ENCODE measurements at regions not wholly inside any gene's neighbourhood (a gene's known extent, or its start where the extent isn't known, plus 50 kb on each side); places are given as distances from the start of the nearest gene placed in this dataset.

DNA sequence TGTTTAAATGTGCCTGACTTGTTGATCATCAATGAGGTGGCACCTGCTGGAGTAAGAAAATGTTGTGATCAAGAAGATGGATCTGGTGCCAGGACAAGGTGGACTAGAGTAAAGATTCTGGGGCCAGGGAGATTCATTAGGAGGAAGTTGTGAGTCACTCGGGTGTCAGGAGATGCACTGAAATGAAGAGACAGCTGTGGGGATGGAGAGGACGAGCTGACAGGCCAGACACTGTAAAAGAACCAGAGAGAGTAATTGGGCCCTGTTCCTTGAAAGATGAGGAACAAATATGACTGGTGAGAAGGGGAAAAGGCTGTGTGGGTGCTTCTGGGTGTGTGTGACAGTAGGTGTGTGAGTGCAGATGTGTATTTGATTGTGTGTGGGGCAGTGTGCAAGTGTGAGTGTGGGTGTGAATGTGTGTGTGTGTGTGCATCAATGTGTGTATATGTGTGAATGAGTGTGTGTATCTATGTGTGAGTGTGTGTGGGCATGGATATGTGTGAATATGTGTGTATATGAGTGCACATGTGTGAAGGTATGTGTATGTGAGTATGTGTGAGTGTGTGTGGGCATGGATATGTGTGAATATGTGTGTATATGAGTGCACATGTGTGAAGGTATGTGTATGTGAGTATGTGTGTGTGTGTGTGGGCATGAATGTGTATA, 260.5 kb downstream of the RFC3 start:
- Histone ChIP-seq H3K9me3 (ENCODE audit: low read length) (no peaks in the 10 kb centered on the region), H3K4me3 (ENCODE audit: low read length) (no peak overlapping the region), H3K27me3 (ENCODE audit: insufficient read depth, low read length) (no peaks in the 10 kb centered on the region), H2AFZ (ENCODE audit: low read depth, low read length) (no peak overlapping the region), H3K4me1 (ENCODE audit: insufficient read depth, low read length) (no peaks in the 10 kb centered on the region), H3K36me3 (ENCODE audit: insufficient read depth, low read length) (no peaks in the 10 kb centered on the region)

DNA sequence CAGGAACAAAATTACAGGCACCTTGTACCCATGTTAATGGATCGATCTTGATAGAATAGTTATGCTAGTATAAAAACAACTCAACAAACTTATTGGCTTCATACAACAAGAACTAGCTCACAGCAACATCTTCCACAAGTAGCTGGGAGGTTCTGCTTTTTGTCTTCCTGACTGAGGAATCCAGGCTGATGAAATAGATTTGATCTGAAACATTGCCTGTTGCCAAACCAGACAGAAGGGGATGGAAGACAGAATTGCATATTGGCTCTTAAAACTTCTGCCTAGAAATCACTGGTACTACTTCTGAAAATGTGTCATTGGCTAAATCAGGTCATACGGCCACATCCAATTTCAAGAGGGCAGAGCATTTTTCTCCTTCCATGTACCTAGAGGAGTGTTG, 267.3 kb downstream of the RFC3 start:
- H3K36me3 ChIP-seq (ENCODE audit: insufficient read depth, low read length): no peaks in the 10 kb centered on the region
- no peaks in the 10 kb centered on the region for H3K27me3 ChIP-seq (ENCODE audit: insufficient read depth, low read length)
- no peaks in the 10 kb centered on the region for H3K9me3 ChIP-seq (ENCODE audit: low read length)
- no peaks in the 10 kb centered on the region for H3K4me1 ChIP-seq (ENCODE audit: insufficient read depth, low read length)
- H3K4me3 ChIP-seq (ENCODE audit: low read length): no peak overlapping the region
- no peak overlapping the region for H2AFZ ChIP-seq (ENCODE audit: low read depth, low read length)

DNA sequence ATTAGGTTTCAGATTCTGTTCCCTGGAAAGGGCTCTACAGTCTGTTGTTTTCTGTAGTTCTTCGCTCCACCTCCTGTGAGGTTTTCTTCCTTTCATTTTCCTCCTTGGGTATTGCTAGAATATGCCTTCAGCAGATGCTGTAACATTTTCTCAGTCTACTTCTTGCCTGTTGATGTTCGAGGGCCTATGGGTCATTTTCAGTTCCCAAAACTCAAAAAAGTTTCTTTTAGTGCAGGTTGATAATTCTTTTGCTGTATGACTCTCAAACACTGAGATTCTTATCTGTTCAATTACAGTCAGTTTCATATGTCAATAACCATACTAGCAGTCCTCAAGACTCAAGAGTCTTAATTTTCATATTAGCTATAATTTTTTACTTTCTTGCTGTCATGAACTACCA, 268.3 kb downstream of the RFC3 start:
- H3K27me3 ChIP-seq (ENCODE audit: insufficient read depth, low read length): no peaks in the 10 kb centered on the region
- no peaks in the 10 kb centered on the region for H3K36me3 ChIP-seq (ENCODE audit: insufficient read depth, low read length)
- no peaks in the 10 kb centered on the region for H3K4me1 ChIP-seq (ENCODE audit: insufficient read depth, low read length)
- no peaks in the 10 kb centered on the region for H3K9me3 ChIP-seq (ENCODE audit: low read length)
- no peak overlapping the region for H2AFZ ChIP-seq (ENCODE audit: low read depth, low read length)
- H3K4me3 ChIP-seq (ENCODE audit: low read length): no peak overlapping the region

DNA sequence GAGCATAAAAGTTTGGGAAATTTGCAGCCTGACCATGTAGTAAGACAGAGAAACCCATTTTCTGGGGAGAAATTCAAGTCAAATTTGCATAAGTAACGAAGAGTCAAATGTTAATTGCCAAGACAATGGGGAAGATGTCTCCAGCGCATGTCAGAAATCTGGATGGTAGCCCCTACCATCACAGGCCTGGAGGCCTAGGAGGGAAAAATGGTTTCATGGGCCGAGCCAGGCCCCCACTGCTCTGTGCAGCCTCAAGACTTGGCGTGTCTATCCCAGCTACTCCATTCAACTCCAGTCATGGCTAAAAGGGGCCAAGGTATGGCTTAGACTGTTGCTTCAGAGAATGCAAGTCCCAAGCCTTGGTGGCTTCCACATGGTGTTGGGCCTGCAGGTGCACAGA, 269.8 kb downstream of the RFC3 start:
- Histone ChIP-seq H2AFZ (ENCODE audit: low read depth, low read length) (no peak overlapping the region), H3K36me3 (ENCODE audit: insufficient read depth, low read length) (no peaks in the 10 kb centered on the region), H3K4me1 (ENCODE audit: insufficient read depth, low read length) (no peaks in the 10 kb centered on the region), H3K9me3 (ENCODE audit: low read length) (no peaks in the 10 kb centered on the region), H3K27me3 (ENCODE audit: insufficient read depth, low read length) (no peaks in the 10 kb centered on the region), H3K4me3 (ENCODE audit: low read length) (no peak overlapping the region)

DNA sequence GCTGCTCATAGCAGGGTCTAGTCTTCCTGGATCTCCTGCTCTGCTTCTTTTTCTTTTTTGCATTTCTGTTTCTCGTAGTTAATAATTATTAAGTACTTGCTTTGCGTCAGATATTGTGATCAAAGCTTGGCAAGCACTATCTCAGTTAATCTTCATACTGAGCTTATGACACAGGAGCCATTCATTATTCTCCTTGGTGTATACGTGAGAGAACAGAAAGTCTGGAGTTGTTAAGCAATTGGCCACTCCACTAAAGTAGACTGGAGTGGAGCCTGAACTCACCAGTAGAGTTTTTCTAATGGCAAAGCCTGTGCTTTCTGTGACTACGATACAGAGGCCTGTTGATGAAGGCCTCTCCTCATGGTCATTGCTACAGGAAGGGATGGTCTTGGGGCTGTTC, 285.9 kb downstream of the RFC3 start:
- Histone ChIP-seq H3K36me3 (ENCODE audit: insufficient read depth, low read length) (no peaks in the 10 kb centered on the region), H3K4me3 (ENCODE audit: low read length) (no peak overlapping the region), H3K9me3 (ENCODE audit: low read length) (no peaks in the 10 kb centered on the region), H2AFZ (ENCODE audit: low read depth, low read length) (no peak overlapping the region), H3K27me3 (ENCODE audit: insufficient read depth, low read length) (no peaks in the 10 kb centered on the region), H3K4me1 (ENCODE audit: insufficient read depth, low read length) (no peaks in the 10 kb centered on the region)

DNA sequence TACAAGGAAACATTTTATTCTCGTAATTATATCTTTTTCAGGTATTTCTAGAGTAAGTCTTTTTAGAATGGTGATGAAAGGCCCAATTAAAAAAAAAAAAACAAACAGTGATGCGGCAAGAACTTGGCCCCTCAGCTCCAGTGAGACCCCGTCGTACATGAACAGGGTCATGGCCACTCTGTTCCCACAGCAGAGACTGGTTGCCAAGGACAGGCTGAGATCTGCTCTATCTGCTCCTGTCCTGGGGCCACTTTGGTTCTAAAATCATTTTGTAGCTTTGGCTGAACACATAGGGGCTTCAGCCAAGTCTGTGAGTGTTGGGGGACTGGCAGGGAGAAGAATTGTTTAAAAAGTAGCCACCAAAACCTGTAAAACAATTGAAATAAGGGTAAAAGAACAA, 286.9 kb downstream of the RFC3 start:
- H3K36me3 ChIP-seq (ENCODE audit: insufficient read depth, low read length): no peaks in the 10 kb centered on the region
- H3K4me3 ChIP-seq (ENCODE audit: low read length): no peak overlapping the region
- no peaks in the 10 kb centered on the region for H3K4me1 ChIP-seq (ENCODE audit: insufficient read depth, low read length)
- H3K27me3 ChIP-seq (ENCODE audit: insufficient read depth, low read length): no peaks in the 10 kb centered on the region
- H2AFZ ChIP-seq (ENCODE audit: low read depth, low read length): no peak overlapping the region
- H3K9me3 ChIP-seq (ENCODE audit: low read length): no peaks in the 10 kb centered on the region

DNA sequence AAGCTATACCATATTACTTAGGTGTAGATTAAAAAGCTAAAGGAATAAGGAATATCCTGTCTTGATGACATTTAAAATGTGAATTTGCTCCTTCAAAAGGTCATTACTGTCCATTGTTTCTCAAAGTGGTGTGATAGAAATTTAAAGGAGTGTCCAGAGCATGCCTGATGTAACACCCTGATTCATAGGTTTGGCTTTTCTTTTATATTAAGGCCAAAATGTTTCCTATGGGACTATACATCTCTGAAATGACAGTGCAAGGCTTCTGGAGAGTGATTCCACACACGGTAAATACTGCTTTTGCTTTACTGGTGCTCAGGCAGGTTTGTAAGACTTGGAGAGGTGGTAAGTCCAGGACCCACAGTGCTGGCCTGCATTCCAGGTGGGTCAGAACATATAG, 289.9 kb downstream of the RFC3 start:
- Histone ChIP-seq H3K27me3 (ENCODE audit: insufficient read depth, low read length) (no peaks in the 10 kb centered on the region), H3K9me3 (ENCODE audit: low read length) (no peaks in the 10 kb centered on the region), H3K4me1 (ENCODE audit: insufficient read depth, low read length) (no peaks in the 10 kb centered on the region), H3K36me3 (ENCODE audit: insufficient read depth, low read length) (no peaks in the 10 kb centered on the region), H3K4me3 (ENCODE audit: low read length) (no peak overlapping the region), H2AFZ (ENCODE audit: low read depth, low read length) (no peak overlapping the region)

DNA sequence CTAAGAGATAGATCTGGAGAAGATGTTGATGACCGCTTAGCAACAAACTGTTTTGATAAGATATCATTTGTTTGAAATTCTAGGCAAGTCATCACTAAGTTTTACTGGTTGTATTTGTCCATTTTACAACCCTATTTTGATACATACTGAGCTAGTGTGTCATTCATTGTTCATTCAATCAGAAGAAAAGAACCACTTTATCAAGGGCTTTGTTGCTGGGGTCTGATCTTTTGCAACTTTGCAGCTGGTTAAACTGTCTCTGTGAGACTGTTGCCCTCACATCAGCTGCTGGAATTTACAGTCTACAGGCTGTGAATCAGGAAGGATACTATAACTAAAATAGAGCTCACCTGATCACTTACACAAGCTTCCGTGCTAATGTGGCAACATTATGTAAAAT, 290.5 kb downstream of the RFC3 start:
- Histone ChIP-seq H3K9me3 (ENCODE audit: low read length) (no peaks in the 10 kb centered on the region), H3K4me3 (ENCODE audit: low read length) (no peak overlapping the region), H2AFZ (ENCODE audit: low read depth, low read length) (no peak overlapping the region)

DNA sequence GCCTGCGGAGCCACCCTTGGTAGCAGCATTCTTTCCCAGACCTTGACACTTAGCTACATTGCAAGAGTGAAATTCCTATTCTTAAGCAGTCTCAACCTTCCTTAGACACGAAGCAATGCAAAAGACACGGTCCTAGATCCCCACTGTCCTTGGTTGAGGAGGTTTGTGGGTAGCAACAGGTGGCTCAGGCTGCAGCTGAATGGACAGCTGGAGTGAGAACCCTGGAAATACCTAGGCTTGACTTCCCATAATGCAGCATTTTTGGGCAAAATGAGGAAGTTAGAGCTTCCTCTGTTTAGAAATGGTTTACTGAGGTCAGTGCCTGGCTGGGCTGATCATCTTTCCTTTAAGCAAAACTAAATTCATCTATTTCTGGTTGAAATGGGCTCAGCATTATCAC, 296.6 kb downstream of the RFC3 start:
- no peaks in the 10 kb centered on the region for H3K36me3 ChIP-seq (ENCODE audit: insufficient read depth, low read length)
- H3K4me3 ChIP-seq (ENCODE audit: low read length): no peak overlapping the region
- no peaks in the 10 kb centered on the region for H3K27me3 ChIP-seq (ENCODE audit: insufficient read depth, low read length)
- H3K9me3 ChIP-seq (ENCODE audit: low read length): no peaks in the 10 kb centered on the region
- no peak overlapping the region for H2AFZ ChIP-seq (ENCODE audit: low read depth, low read length)
- H3K4me1 ChIP-seq (ENCODE audit: insufficient read depth, low read length): no peaks in the 10 kb centered on the region

More for the DNA sequence above, 290.5 kb downstream of the RFC3 start:
- no peaks in the 10 kb centered on the region for H3K4me1 ChIP-seq (ENCODE audit: insufficient read depth, low read length)
- H3K36me3 ChIP-seq (ENCODE audit: insufficient read depth, low read length): no peaks in the 10 kb centered on the region
- H3K27me3 ChIP-seq (ENCODE audit: insufficient read depth, low read length): no peaks in the 10 kb centered on the region

DNA sequence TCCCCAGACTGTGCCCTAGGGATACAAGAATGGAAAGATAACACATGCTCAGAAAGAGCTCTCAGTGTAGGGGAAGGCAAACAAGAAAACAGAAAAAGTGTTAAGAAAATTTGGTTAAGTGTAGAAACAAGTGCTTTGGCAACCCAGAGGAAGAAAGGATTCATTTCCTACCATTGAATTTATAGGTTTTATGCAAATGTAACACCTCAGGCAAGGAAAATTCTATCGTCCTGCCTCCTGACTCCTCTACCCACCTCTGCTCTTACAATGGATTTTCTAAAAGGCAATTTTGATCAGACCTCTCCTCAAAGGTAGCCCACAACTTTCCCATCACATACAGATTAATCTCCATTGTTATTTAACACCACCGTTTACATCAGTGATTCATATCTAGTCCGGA, 298.7 kb downstream of the RFC3 start:
- no peak overlapping the region for H3K4me3 ChIP-seq (ENCODE audit: low read length)
- H3K36me3 ChIP-seq (ENCODE audit: insufficient read depth, low read length): no peaks in the 10 kb centered on the region
- H2AFZ ChIP-seq (ENCODE audit: low read depth, low read length): no peak overlapping the region
- no peaks in the 10 kb centered on the region for H3K4me1 ChIP-seq (ENCODE audit: insufficient read depth, low read length)
- H3K27me3 ChIP-seq (ENCODE audit: insufficient read depth, low read length): no peaks in the 10 kb centered on the region
- H3K9me3 ChIP-seq (ENCODE audit: low read length): no peaks in the 10 kb centered on the region

DNA sequence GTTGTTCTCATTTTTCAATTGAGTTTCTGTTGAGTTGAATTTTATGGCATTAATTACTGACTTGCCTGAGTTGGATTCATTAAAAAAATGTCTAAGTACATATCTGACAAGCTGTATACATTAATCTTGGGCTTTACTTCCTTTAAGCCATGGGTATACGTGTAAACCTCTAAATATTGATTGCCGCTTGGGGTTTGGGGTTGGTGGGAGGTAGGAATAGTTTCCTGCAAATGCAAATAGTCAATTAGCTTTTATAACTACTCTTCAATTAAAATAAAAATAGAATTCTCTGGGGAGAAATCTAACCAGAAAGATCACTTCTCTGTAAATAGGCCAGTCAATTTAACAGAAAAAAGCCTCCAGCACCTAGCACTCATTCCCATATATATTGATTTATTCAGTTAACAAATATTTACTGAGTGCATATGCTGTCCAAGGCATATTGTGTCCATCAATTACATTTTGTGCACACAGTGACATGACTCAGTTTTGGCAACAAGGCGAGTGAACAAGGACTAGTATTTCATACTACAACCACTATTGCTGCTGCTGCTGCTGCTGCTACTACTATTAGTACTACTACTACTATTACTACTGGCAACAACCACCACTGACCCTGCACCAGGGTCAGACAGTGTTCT, 306.8 kb downstream of the RFC3 start:
- Histone ChIP-seq H2AFZ (ENCODE audit: low read depth, low read length) (no peak overlapping the region), H3K36me3 (ENCODE audit: insufficient read depth, low read length) (no peaks in the 10 kb centered on the region), H3K9me3 (ENCODE audit: low read length) (no peaks in the 10 kb centered on the region), H3K4me3 (ENCODE audit: low read length) (no peak overlapping the region), H3K27me3 (ENCODE audit: insufficient read depth, low read length) (no peaks in the 10 kb centered on the region), H3K4me1 (ENCODE audit: insufficient read depth, low read length) (no peaks in the 10 kb centered on the region)

DNA sequence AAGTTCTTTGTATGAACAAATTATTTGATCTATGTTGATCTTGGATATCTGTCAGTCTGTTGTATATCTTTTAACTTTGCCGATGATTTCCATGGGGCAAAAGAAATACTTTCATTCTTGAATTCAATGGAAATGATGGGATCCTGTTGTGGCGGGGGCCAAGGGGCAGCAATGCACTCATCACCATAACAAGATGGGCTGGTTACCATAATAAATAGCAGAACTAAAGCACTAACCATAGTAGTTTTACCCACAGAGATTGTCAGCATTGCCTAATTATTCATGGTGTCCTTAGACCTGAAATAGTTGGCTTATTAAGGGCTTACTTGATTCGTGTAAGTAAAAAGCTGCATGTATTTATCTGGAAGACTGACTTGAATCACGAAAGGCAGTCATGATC, 309.6 kb downstream of the RFC3 start:
- H3K4me1 ChIP-seq (ENCODE audit: insufficient read depth, low read length): no peaks in the 10 kb centered on the region
- no peaks in the 10 kb centered on the region for H3K27me3 ChIP-seq (ENCODE audit: insufficient read depth, low read length)
- no peaks in the 10 kb centered on the region for H3K36me3 ChIP-seq (ENCODE audit: insufficient read depth, low read length)
- H3K9me3 ChIP-seq (ENCODE audit: low read length): no peaks in the 10 kb centered on the region
- H2AFZ ChIP-seq (ENCODE audit: low read depth, low read length): no peak overlapping the region
- no peak overlapping the region for H3K4me3 ChIP-seq (ENCODE audit: low read length)

DNA sequence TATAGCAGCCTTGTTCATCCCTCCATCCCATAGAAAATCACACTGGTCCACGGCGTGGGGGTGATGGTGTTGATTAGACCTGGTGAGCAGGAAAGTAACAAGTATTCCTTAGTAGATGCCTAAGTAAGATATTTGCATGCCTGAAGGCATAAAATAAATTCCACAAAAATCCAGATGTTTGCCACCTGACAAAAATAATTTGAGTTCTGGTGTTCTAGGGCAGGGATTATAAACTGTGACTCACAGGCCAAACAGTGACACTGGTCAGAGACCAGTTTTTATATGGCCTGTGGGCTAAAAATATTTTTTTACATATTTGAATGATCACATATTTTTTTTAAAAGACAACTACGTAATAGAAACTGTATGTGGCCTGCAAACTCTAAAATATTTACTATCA, 310.7 kb downstream of the RFC3 start:
- Histone ChIP-seq H2AFZ (ENCODE audit: low read depth, low read length) (no peak overlapping the region), H3K36me3 (ENCODE audit: insufficient read depth, low read length) (no peaks in the 10 kb centered on the region), H3K4me1 (ENCODE audit: insufficient read depth, low read length) (no peaks in the 10 kb centered on the region), H3K27me3 (ENCODE audit: insufficient read depth, low read length) (no peaks in the 10 kb centered on the region), H3K9me3 (ENCODE audit: low read length) (no peaks in the 10 kb centered on the region), H3K4me3 (ENCODE audit: low read length) (no peak overlapping the region)

DNA sequence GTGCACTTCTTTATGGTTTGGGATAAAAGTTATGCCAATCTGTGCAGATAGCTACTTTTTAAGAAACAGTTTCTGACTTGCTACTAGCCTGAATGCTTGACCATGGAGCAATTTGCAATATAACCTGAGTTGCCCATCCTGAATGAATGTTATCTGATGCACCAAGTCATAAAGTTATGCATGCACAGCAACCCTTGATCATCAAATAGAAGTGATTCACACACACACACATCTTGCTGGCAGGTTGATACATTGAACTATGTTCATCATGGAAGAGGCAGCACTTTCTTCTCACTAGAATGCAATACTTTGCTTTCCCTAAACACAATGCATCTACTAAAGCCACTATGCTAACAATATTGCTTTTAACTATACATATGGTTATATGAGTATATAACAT, 311.5 kb downstream of the RFC3 start:
- H3K4me1 ChIP-seq (ENCODE audit: insufficient read depth, low read length): no peaks in the 10 kb centered on the region
- H3K9me3 ChIP-seq (ENCODE audit: low read length): no peaks in the 10 kb centered on the region
- H2AFZ ChIP-seq (ENCODE audit: low read depth, low read length): no peak overlapping the region
- H3K4me3 ChIP-seq (ENCODE audit: low read length): no peak overlapping the region
- no peaks in the 10 kb centered on the region for H3K36me3 ChIP-seq (ENCODE audit: insufficient read depth, low read length)
- H3K27me3 ChIP-seq (ENCODE audit: insufficient read depth, low read length): no peaks in the 10 kb centered on the region

All from neuron (in vitro differentiated cells).